ENCODE measurements at regions not wholly inside any gene's neighbourhood (a gene's known extent, or its start where the extent isn't known, plus 50 kb on each side); places are given as distances from the start of the nearest gene placed in this dataset.

DNA sequence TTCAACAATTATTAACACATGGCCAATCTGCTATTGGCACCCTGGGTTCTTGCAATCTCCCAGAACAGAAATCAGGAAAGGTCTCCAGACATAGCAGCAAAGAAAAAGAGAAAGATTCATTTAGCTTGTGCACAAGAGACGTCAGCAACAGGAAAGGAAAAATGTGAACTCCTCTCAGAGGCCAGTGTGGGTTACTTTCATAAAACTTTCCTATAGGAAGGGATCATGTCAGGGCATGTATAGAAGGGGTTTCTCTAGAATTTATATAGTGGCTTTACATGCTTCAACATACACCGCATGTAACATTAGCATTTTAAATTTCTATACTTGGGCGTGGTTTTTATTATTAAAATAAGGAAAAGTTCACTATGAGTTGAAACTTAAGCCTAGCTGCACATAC, 725.1 kb downstream of the SORCS1 start:
- CTCF ChIA-PET = no interaction called here
- Histone ChIP-seq H3K4me1 (ENCODE audit: control insufficient read depth, extremely low read depth, insufficient read depth, low read length) (no peaks in the 10 kb centered on the region), H3K27me3 (ENCODE audit: control insufficient read depth in 2 of 2, insufficient read depth in 2 of 2, low read length in 2 of 2) (no peaks in the 10 kb centered on the region), H3K27ac (ENCODE audit: insufficient read depth, low read depth, low read length) (no peak overlapping the region), H3K9ac (replicated peaks; ENCODE audit: extremely low read depth, insufficient read depth, low read length) (no peak overlapping the region), H3K9me3 (replicated peaks; ENCODE audit: control insufficient read depth, insufficient read depth, low read length) (no peaks in the 10 kb centered on the region), H4K20me1 (replicated peaks; ENCODE audit: control insufficient read depth, extremely low read depth, insufficient read depth, low read length) (no peaks in the 10 kb centered on the region), H3K36me3 (ENCODE audit: control insufficient read depth in 2 of 2, extremely low read depth in 1 of 2, insufficient read depth in 2 of 2, low read length in 2 of 2) (no peaks in the 10 kb centered on the region), H3K4me3 (replicated peaks in 1 of 3; ENCODE audit: insufficient read depth in 1 of 3, low read depth in 1 of 3, low read length in 3 of 3) (no peak overlapping the region), H3K9me1 (replicated peaks; ENCODE audit: control insufficient read depth, extremely low read depth, insufficient read depth, low read length) (no peaks in the 10 kb centered on the region), H3K79me2 (ENCODE audit: control insufficient read depth, insufficient read depth, low read length) (no peaks in the 10 kb centered on the region), H2AFZ (ENCODE audit: low read depth, low read length) (no peak overlapping the region), H3K4me2 (ENCODE audit: insufficient read depth, low read length) (no peak overlapping the region)
- POLR2A ChIA-PET = no interaction called here
- intact Hi-C loops (cut with micrococcal nuclease) (no loop called here), dilution Hi-C loops (cut with MboI; ENCODE audit: extremely low pct_ligation_motif_present, low sequenced_read_pairs) (no loop called here)
- no peak for TF ChIP-seq POLR2AphosphoS5 (IDR thresholded peaks at IDR 0.05; ENCODE audit: insufficient read depth, low read depth, low read length)
- no peak for TF ChIP-seq POLR2A (IDR thresholded peaks at IDR 0.05; ENCODE audit: low read depth, low read length)
- TF ChIP-seq, protein P1, sequence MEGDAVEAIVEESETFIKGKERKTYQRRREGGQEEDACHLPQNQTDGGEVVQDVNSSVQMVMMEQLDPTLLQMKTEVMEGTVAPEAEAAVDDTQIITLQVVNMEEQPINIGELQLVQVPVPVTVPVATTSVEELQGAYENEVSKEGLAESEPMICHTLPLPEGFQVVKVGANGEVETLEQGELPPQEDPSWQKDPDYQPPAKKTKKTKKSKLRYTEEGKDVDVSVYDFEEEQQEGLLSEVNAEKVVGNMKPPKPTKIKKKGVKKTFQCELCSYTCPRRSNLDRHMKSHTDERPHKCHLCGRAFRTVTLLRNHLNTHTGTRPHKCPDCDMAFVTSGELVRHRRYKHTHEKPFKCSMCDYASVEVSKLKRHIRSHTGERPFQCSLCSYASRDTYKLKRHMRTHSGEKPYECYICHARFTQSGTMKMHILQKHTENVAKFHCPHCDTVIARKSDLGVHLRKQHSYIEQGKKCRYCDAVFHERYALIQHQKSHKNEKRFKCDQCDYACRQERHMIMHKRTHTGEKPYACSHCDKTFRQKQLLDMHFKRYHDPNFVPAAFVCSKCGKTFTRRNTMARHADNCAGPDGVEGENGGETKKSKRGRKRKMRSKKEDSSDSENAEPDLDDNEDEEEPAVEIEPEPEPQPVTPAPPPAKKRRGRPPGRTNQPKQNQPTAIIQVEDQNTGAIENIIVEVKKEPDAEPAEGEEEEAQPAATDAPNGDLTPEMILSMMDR (IDR thresholded peaks at IDR 0.05; ENCODE audit: extremely low read depth in 1 of 2, insufficient read depth in 1 of 2, low read depth in 1 of 2, low read length in 2 of 2) = no peak
- TF ChIP-seq GATA2 (IDR thresholded peaks at IDR 0.05; ENCODE audit: insufficient read depth, insufficient read length, low read depth, low read length) = no peak
- no peak for TF ChIP-seq EZH2 (IDR thresholded peaks at IDR 0.05; ENCODE audit: borderline replicate concordance, low read depth, low read length, severe bottlenecking)
- TF ChIP-seq MYC (IDR thresholded peaks at IDR 0.05; ENCODE audit: low read depth, low read length) = no peak
- no peak for TF ChIP-seq JUN (IDR thresholded peaks at IDR 0.05; ENCODE audit: borderline replicate concordance, insufficient read depth, insufficient read length, low read depth)
- no peak for TF ChIP-seq MAX (IDR thresholded peaks at IDR 0.05; ENCODE audit: insufficient read depth, insufficient read length)
- no peak for DNase-seq (ENCODE audit: low read depth, low spot score)
- no peak for FAIRE-seq
- BruUV-seq (replicated peaks) = no TSS peak

Data from endothelial cell of umbilical vein (primary cell).